OCI-LY7 (cell line): ENCODE measurements at regions not wholly inside any gene's neighbourhood (a gene's known extent, or its start where the extent isn't known, plus 50 kb on each side); places are given as distances from the start of the nearest gene placed in this dataset.

Source experiments
- CTCF ChIP-seq: fragments of 200-600 bp; sonication (generic); conservative IDR thresholded peaks from 2 replicates; pipeline ENCODE4 v1.5.1; 2014; ENCODE audit warnings: mild to moderate bottlenecking, antibody characterized with exemption, low read length, moderate library complexity, mixed read lengths
- EZH2phosphoT487 ChIP-seq: fragments of 200-600 bp; sonication (generic); IDR thresholded peaks from 2 replicates; pipeline ENCODE4 v1.6.1; 2018; ENCODE audit warnings: low read depth, borderline replicate concordance, mild to moderate bottlenecking, mixed run types, antibody characterized with exemption, low read length, moderate library complexity, mixed read lengths

DNA sequence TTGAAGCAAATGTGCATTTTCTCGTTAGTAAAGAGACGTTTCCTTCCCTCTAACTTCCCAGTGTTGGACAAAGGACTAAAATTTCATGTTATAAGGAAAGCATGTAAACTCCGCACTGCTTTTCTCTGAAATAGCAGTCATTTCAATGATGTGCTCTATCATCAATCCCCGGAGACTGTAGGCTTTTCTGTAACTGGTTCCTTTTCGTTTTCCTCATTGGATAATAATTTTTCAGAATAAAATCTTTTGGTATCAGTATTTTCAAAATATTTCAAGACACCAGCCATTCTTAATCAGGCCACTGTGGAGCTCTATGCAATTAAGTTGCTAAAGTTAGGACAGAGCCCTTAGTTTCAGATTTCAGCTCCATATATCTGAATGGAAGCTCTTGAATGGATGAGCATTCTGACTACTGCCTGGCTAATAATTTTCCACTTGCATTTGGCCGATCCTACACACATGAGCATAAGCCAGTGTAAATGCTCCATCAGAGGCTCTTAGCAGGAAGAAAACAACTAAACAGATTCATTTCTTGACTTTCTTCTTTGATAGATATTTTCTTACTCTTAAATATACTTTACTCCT lies 157.7 kb downstream of the CHIC2 start:
- TF ChIP-seq CTCF (no peak), EZH2phosphoT487 (no peak)
